Natural killer cell treated with Interleukin-12 subunit alpha and Interleukin-12 subunit beta and Interleukin-15 and Interleukin-18, amount 100 ng/mL, for 72 hours (primary cell): ENCODE measurements at regions not wholly inside any gene's neighbourhood (a gene's known extent, or its start where the extent isn't known, plus 50 kb on each side); places are given as distances from the start of the nearest gene placed in this dataset.
"Not testable (repeated sequence)": the region's sequence is repeated elsewhere in the genome, so short reads cannot be mapped to it uniquely, and the experiment has no call there.

Experiments
- ATAC-seq, 2 donors: fragments of 150-1000 bp; cut with Tn5 transposase in 1 of 2; sonication (Bioruptor Pico), chemical (Tn5 transposase) in 1 of 2; 2 replicates each; pipeline ENCODE4 v1.10.0; 2021
- DNase-seq: peaks from one replicate; pipeline ENCODE4 v3.0.0; 2022; ENCODE audit warnings: low spot score
- H3K27ac Mint-ChIP-seq, 2 donors: 1 replicate in 1 of 2; 2 replicates in 1 of 2; pipeline ENCODE4 v1.8.0; 2022; ENCODE audit warnings: mixed read lengths in 2 of 2, mild to moderate bottlenecking in 1 of 2, moderate library complexity in 1 of 2
- H3K27me3 Mint-ChIP-seq, 2 donors: 1 replicate in 1 of 2; 2 replicates in 1 of 2; pipeline ENCODE4 v1.8.0; 2022; ENCODE audit warnings: mixed read lengths in 2 of 2
- H3K36me3 Mint-ChIP-seq: one replicate; pipeline ENCODE4 v1.8.0; 2022; ENCODE audit warnings: mixed read lengths
- H3K4me1 Mint-ChIP-seq, 2 donors: 1 replicate in 1 of 2; 2 replicates in 1 of 2; pipeline ENCODE4 v1.8.0; 2022; ENCODE audit warnings: low read depth in 2 of 2, mixed read lengths in 2 of 2, mild to moderate bottlenecking in 1 of 2
- H3K4me3 Mint-ChIP-seq: one replicate; pipeline ENCODE4 v1.8.0; 2022; ENCODE audit warnings: mixed read lengths
- H3K9me3 Mint-ChIP-seq: 2 replicates; pipeline ENCODE4 v1.8.0; 2022; ENCODE audit warnings: mixed read lengths

DNA sequence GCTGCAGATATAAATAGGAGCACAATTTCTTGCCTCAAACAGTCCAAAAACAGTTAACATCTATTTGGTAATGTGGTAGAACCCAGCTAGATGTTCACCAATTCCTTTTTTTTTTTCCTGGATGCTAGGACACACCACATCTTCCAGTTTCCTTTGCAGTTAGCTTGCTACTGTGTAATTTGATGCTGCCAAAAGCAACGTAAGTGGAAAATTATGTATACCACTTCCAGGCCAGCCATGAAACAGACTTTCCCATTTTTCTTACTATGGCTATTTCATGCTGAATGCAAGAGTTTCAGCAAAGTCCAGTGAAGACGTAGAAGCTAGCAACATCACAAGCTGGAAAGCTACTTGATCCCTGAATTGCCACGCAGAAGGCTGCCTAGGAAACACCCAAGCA lies 667.2 kb downstream of the TLE1 start:
- H3K27ac Mint-ChIP-seq: no peak overlapping the region
- H3K36me3 Mint-ChIP-seq: no peaks in the 10 kb centered on the region
- no peaks in the 10 kb centered on the region for H3K27me3 Mint-ChIP-seq
- H3K4me1 Mint-ChIP-seq: no peaks in the 10 kb centered on the region
- DNase-seq (no peak), ATAC-seq (no peak)
- H3K4me3 Mint-ChIP-seq: no peak overlapping the region
- H3K9me3 Mint-ChIP-seq: peaks cover 5% of the 10 kb centered on the region

DNA sequence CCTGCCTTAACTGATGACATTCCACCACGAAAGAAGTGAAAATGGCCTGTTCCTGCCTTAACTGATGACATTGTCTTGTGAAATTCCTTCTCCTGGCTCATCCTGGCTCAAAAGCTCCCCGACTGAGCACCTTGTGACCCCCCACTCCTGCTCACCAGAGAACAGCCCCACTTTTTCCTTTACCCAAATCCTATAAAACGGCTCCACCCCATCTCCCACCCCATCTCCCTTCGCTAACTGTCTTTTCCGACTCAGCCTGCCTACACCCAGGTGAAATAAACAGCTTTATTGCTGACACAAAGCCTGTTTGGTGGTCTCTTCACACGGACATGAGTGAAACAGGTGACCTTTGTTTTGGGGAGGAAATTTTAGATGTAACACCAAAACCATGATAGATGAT lies 674.4 kb downstream of the TLE1 start:
- peaks cover 12% of the 10 kb centered on the region for H3K36me3 Mint-ChIP-seq
- peaks cover 32% of the 10 kb centered on the region for H3K9me3 Mint-ChIP-seq
- H3K27ac Mint-ChIP-seq, H3K4me1 Mint-ChIP-seq, H3K4me3 Mint-ChIP-seq, ATAC-seq, DNase-seq, H3K27me3 Mint-ChIP-seq: not testable (repeated sequence)

DNA sequence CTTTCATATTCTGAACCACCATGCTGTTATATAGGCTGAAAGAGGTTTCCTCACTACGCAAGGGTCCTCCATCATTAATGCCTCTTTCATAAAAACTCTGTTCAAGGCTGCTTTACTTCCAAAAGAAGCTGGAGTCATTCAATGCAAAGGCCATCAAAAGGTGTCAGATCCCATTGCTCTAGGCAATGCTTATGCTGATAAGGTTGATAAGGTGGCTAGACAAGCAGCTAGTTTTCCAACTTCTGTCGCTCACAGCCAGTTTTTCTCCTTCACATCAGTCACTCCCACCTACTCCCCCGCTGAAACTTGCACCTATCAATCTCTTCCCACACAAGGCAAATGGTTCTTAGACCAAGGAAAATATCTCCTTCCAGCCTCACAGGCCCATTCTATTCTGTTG lies 676.2 kb downstream of the TLE1 start:
- not testable (repeated sequence) for H3K4me1 Mint-ChIP-seq, H3K27ac Mint-ChIP-seq, H3K27me3 Mint-ChIP-seq, ATAC-seq, H3K4me3 Mint-ChIP-seq, DNase-seq
- H3K36me3 Mint-ChIP-seq: peaks cover 12% of the 10 kb centered on the region
- peaks cover 35% of the 10 kb centered on the region for H3K9me3 Mint-ChIP-seq

DNA sequence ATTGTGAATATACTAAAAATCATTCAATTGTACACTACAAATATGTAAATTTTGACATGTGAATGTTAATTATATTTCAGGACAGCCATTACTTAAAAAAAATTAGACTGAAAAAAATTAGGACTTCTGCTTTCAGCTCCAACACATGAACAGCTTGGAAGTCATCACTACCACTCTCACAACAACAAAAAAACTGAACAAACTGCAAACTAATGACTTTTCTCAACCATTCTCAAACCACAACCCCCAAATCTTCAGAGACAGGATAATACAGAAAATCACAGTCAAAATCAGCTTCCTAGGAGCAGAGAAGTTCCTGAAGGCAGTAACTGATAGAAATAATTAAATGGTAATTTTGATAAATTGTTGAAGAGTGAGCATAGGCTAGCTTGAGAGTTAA lies 686.4 kb downstream of the TLE1 start:
- DNase-seq (no peak), ATAC-seq (no peak)
- Mint-ChIP-seq H3K9me3 (peaks cover 17% of the 10 kb centered on the region), H3K27ac (no peak overlapping the region), H3K4me3 (no peak overlapping the region), H3K27me3 (no peaks in the 10 kb centered on the region), H3K36me3 (no peaks in the 10 kb centered on the region), H3K4me1 (no peaks in the 10 kb centered on the region)

DNA sequence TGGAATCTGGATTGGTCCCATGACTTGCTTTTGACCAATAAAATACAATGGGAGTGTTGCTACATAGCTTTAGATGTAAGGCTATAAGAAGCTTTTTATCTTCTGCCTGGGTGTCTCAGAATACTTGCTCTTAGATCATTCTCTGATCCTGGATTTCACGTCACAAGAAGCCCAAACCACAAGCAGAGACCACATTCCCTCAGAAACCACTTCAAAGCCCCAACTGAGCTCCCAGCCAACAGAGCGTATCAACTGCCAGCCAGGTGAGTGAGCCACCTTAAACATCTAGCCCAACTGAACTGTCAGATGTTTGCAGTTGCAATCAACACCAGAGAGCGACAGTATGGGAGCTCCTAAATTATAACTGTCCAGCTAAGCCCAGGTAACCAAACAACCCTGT lies 687.1 kb downstream of the TLE1 start:
- Mint-ChIP-seq H3K4me1 (no peaks in the 10 kb centered on the region), H3K4me3 (no peak overlapping the region), H3K9me3 (peaks cover 17% of the 10 kb centered on the region), H3K27ac (no peak overlapping the region), H3K36me3 (no peaks in the 10 kb centered on the region), H3K27me3 (no peaks in the 10 kb centered on the region)
- DNase-seq (no peak), ATAC-seq (no peak)

DNA sequence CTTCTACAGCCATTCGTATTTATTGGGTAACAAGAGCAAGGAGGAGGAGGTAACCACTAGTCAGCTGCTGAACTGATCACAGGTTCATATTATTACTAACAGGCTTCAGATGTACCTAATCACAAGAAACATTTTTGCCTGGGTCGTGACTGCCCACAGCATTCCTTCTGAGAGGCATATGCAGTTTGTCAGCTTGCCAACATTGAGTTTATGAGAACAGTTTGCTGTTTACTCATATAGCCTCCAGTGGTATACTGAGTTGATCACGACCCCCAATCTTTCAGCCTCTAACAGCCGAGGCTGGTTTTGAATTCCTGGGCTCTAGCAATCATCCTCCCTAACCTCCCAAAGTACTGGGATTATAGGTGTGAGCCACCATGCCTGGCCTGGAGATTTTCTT lies 693.6 kb downstream of the TLE1 start:
- no peak for ATAC-seq
- H3K27ac Mint-ChIP-seq: no peak overlapping the region
- no peaks in the 10 kb centered on the region for H3K36me3 Mint-ChIP-seq
- H3K4me1 Mint-ChIP-seq: no peaks in the 10 kb centered on the region
- DNase-seq: no peak
- no peaks in the 10 kb centered on the region for H3K27me3 Mint-ChIP-seq
- no peak overlapping the region for H3K4me3 Mint-ChIP-seq
- H3K9me3 Mint-ChIP-seq: peaks cover 10% of the 10 kb centered on the region

DNA sequence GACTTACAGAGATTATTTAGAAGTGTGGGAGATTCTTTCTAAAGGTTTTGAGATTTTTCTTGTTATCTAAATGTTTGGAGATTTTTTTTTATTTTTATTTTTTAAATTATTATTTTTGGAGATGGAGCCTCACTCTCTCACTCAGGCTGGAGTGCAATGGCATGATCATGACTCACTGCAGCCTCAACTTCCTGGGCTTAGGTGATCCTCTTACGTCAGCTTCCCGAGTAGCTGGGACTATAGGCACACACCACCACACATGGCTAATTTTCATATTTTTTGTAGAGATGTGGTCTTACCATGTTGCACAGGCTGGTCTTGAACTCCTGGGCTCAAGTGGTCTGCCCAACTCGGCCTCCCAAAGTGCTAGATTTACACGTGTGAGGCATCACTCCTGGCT lies 694.5 kb downstream of the TLE1 start:
- DNase-seq: no peak
- Mint-ChIP-seq H3K36me3 (no peaks in the 10 kb centered on the region), H3K27ac (no peak overlapping the region), H3K4me3 (no peak overlapping the region), H3K4me1 (no peaks in the 10 kb centered on the region), H3K9me3 (peaks cover 7% of the 10 kb centered on the region), H3K27me3 (no peaks in the 10 kb centered on the region)
- ATAC-seq: no peak

DNA sequence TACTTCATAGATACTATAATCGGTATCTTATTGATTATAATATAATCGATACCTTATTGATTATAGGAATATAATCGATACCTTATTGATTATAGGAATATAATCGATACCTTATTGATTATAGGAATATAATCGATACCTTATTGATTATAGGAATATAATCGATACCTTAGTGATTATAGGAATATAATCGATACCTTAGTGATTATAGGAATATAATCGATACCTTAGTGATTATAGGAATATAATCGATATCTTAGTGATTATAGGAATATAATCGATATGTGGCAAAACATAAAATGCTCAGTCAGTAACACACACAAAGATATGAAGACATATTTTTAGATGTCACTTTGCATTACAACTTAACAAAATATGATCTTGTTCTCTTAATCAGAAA lies 703.8 kb downstream of the TLE1 start:
- ATAC-seq, H3K27me3 Mint-ChIP-seq, H3K4me1 Mint-ChIP-seq, H3K36me3 Mint-ChIP-seq, H3K27ac Mint-ChIP-seq, DNase-seq, H3K4me3 Mint-ChIP-seq: not testable (repeated sequence)
- H3K9me3 Mint-ChIP-seq: peaks cover 14% of the 10 kb centered on the region

DNA sequence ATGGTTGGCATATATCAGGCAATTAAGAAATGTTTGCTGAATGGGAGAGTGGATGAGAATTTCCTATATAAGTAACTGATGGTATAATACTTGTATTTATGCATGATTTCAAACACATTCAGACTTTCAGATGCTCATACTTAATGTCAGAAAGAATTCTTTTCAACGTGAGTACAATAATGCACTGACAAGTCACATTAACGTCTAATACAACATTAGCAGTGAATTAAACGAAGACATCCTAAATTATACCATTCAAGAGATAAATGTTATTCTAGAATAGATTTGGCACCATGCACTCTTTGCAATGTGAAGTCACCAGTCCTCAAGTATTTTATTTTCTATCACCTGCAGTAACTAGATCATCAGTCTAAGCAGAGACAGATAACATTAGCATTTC lies 712.9 kb downstream of the TLE1 start:
- Mint-ChIP-seq H3K4me3 (no peak overlapping the region), H3K36me3 (no peaks in the 10 kb centered on the region), H3K9me3 (peaks cover 26% of the 10 kb centered on the region), H3K27me3 (no peaks in the 10 kb centered on the region), H3K27ac (no peak overlapping the region), H3K4me1 (no peaks in the 10 kb centered on the region)
- DNase-seq (no peak), ATAC-seq (no peak)

DNA sequence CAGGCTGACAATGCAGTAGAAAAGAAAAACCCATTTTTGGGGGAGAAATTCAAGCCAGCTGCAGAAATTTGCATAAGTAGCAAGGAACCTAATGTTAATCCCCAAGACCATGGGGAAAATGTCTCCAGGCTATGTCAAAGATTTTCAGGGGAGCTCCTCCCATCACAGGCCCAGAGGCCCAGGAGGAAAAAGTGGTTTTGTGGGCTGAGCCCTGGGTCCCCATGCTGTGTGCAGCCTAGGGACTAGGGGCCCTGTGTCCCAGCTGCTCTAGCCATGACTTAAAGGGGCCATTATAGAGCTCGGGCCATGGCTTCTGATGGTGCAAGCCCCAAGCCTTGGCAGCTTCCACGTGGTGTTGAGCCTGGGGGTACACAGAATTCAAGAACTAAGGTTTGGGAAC lies 719.0 kb downstream of the TLE1 start:
- not testable (repeated sequence) for H3K27me3 Mint-ChIP-seq, H3K36me3 Mint-ChIP-seq, H3K4me1 Mint-ChIP-seq, H3K27ac Mint-ChIP-seq, H3K4me3 Mint-ChIP-seq, ATAC-seq, DNase-seq
- peaks cover 19% of the 10 kb centered on the region for H3K9me3 Mint-ChIP-seq

DNA sequence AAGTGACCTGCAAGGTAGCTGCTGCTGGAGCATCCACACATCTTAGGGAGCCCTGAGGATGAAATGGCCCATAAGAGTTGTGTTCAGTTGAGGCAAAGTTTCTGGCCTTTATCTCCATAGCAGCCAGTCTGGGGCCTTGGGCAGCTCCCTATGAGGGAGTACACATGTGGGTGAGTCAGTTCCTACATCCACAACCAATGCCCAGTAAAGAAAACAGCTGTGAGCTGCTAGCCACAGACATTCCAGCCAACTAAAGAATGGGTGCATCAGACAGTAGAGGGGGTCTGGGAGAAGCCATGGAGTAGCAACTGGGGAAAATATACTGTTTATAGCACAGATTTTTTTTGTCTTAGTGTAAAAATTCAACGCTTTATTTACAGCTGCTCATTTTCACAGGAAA lies 720.7 kb downstream of the TLE1 start:
- Mint-ChIP-seq H3K27me3 (no peaks in the 10 kb centered on the region), H3K9me3 (peaks cover 14% of the 10 kb centered on the region), H3K27ac (no peak overlapping the region), H3K36me3 (no peaks in the 10 kb centered on the region), H3K4me1 (no peaks in the 10 kb centered on the region), H3K4me3 (no peak overlapping the region)
- DNase-seq: no peak
- ATAC-seq: no peak

DNA sequence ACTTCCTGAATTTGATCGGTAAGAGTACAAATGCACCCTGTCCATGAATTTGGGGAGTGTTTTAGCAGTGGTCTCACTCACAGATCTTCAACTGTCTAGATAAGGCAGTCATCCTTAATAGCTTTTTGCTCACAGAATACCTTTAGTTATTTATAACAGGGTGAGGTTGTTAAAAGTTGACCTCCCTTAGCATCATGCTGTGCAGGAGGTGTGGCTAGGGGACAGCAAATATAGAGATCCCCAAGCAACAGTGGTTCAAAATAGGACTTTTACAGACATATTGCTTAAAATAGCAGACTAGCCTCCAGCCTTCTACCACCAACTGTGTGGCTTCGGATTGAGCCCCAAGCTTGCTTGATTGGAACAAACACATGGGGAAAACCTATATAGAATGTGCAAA lies 724.4 kb downstream of the TLE1 start:
- H3K4me3 Mint-ChIP-seq: no peak overlapping the region
- DNase-seq (no peak), ATAC-seq (no peak)
- H3K27me3 Mint-ChIP-seq: no peaks in the 10 kb centered on the region
- H3K9me3 Mint-ChIP-seq: peaks cover 12% of the 10 kb centered on the region
- peaks cover 4% of the 10 kb centered on the region for H3K36me3 Mint-ChIP-seq
- no peaks in the 10 kb centered on the region for H3K4me1 Mint-ChIP-seq
- no peak overlapping the region for H3K27ac Mint-ChIP-seq

DNA sequence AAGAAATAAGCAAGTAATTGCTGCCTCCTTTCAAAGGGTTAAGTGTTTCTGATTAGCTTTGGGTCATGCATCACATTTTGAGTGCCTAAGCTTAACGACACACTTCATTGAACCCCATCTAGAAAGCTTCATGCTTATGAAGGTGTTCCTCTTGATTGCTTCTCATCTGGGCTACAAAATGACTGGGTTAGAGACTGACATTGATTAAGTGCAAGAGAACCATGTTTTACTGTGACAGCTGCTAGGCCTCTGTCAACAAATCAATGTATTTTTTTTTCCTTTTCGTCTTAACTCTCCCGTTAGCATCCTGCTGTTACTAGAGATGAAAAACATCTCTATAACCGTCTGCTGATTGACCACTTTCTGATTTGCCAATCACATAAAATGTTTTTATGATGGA lies 725.0 kb downstream of the TLE1 start:
- Mint-ChIP-seq H3K36me3 (peaks cover 4% of the 10 kb centered on the region), H3K27ac (no peak overlapping the region), H3K27me3 (no peaks in the 10 kb centered on the region), H3K9me3 (peaks cover 9% of the 10 kb centered on the region), H3K4me1 (no peaks in the 10 kb centered on the region), H3K4me3 (no peak overlapping the region)
- DNase-seq (no peak), ATAC-seq (no peak)

DNA sequence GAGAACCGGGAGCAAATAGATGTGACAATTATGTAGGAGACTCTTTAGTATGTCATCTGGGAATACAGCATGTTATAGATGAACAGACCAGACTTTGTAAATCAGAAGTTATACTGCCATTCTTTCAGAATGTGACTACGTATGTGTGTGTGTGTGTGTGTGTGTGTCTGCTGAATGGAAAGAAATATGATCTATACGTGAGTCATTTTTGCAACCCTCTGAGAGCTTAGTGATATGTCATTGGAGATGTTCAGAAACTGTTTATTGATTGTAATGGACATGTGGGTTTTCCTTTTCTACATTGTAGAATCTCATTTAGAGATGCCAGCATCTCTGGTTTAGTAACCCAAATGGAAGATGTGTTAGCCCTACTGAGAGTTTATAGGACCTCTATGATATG lies 731.5 kb downstream of the TLE1 start:
- Mint-ChIP-seq H3K4me3 (no peak overlapping the region), H3K27me3 (no peaks in the 10 kb centered on the region)
- no peak for DNase-seq

DNA sequence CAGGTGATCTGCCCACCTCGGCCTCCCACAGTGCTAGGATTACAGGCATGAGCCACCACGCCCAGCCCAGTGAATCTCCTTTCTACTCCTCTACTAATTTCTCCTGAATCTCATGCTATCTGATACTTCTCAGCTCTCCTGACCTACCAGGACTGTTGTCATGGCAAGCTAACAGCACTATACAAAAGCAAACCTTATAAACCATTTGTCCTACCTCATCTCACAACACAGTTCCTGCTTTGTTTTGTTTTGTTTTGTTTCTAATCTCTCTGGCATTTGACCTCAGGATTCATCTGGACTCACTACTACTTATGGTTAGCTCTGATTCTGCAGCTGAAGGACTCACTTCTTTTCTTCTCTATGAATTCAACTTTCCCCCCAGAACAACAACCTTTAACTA lies 734.8 kb downstream of the TLE1 start:
- ATAC-seq: no peak
- no peak for DNase-seq
- Mint-ChIP-seq H3K27me3 (no peaks in the 10 kb centered on the region), H3K4me3 (no peak overlapping the region), H3K27ac (no peak overlapping the region), H3K4me1 (no peaks in the 10 kb centered on the region), H3K36me3 (peaks cover 6% of the 10 kb centered on the region), H3K9me3 (peaks cover 22% of the 10 kb centered on the region)

More for the DNA sequence above, 731.5 kb downstream of the TLE1 start:
- Mint-ChIP-seq H3K27ac (no peak overlapping the region), H3K36me3 (peaks cover 10% of the 10 kb centered on the region), H3K4me1 (no peaks in the 10 kb centered on the region), H3K9me3 (peaks cover 21% of the 10 kb centered on the region)
- ATAC-seq: no peak
